GM12878 (cell line): ENCODE measurements at regions not wholly inside any gene's neighbourhood (a gene's known extent, or its start where the extent isn't known, plus 50 kb on each side); places are given as distances from the start of the nearest gene placed in this dataset.

Experiments
- ATF3 ChIP-seq: IDR thresholded peaks from 2 replicates; pipeline ENCODE4 v1.6.1; 2011; ENCODE audit warnings: low read depth, mild to moderate bottlenecking, low read length, moderate library complexity, borderline replicate concordance; ENCODE audit errors: extremely low read depth
- BCL3 ChIP-seq: IDR thresholded peaks from 2 replicates; pipeline ENCODE4 v1.6.1; 2011; ENCODE audit warnings: borderline replicate concordance, low read depth, mild to moderate bottlenecking, moderate library complexity, low read length; ENCODE audit not compliant: insufficient read depth, poor library complexity, severe bottlenecking
- BMI1 ChIP-seq: fragments of 450-650 bp; IDR thresholded peaks from 2 replicates; pipeline ENCODE4 v1.6.1; 2016; ENCODE audit warnings: mild to moderate bottlenecking, moderate library complexity, borderline replicate concordance
- CEBPB ChIP-seq, 2 experiments: fragments of 150-350 bp in 1 of 2; IDR thresholded peaks; 2 replicates each; pipeline ENCODE4 v1.6.1; 2012 to 2014; ENCODE audit warnings: low read depth in 2 of 2, low read length in 2 of 2, borderline replicate concordance in 1 of 2, inconsistent platforms in 1 of 2
- CHD4 ChIP-seq: fragments of 200-600 bp; sonication (generic); IDR thresholded peaks from 2 replicates; pipeline ENCODE4 v1.6.1; 2016; ENCODE audit warnings: mild to moderate bottlenecking
- E2F8 ChIP-seq: fragments of 450-650 bp; IDR thresholded peaks from 2 replicates; pipeline ENCODE4 v1.6.1; 2018; ENCODE audit warnings: mild to moderate bottlenecking, low read depth, moderate library complexity; ENCODE audit not compliant: partially characterized antibody
- ELK1 ChIP-seq: IDR thresholded peaks from 2 replicates; pipeline ENCODE4 v1.6.1; 2012; ENCODE audit warnings: low read depth, low read length, improper control_type of control experiment
- FOXK2 ChIP-seq: fragments of 450-650 bp; IDR thresholded peaks from 2 replicates; pipeline ENCODE4 v1.6.1; 2017; ENCODE audit warnings: mild to moderate bottlenecking, moderate library complexity
- GATAD2B ChIP-seq: fragments of 450-650 bp; conservative IDR thresholded peaks from 2 replicates; pipeline ENCODE4 v1.6.1; 2017; ENCODE audit warnings: low read depth, mild to moderate bottlenecking, moderate library complexity
- MLLT1 ChIP-seq: fragments of 450-650 bp; IDR thresholded peaks from 2 replicates; pipeline ENCODE4 v1.6.1; 2016; ENCODE audit warnings: mild to moderate bottlenecking
- MTA3 ChIP-seq: IDR thresholded peaks from 2 replicates; pipeline ENCODE4 v1.6.1; 2012; ENCODE audit warnings: low read length, inconsistent platforms, borderline replicate concordance
- MXI1 ChIP-seq: fragments of 150-350 bp; IDR thresholded peaks from 2 replicates; pipeline ENCODE4 v1.6.1; 2011; ENCODE audit warnings: low read depth, mild to moderate bottlenecking, inconsistent platforms, low read length, improper control_type of control experiment
- MYC ChIP-seq: IDR thresholded peaks from 2 replicates; pipeline ENCODE4 v1.6.1; 2011; ENCODE audit warnings: mild to moderate bottlenecking, low read length, moderate library complexity, inconsistent platforms; ENCODE audit not compliant: insufficient read depth, insufficient replicate concordance, insufficient read length, severe bottlenecking
- NR2C1 ChIP-seq: fragments of 450-650 bp; IDR thresholded peaks from 2 replicates; pipeline ENCODE4 v1.6.1; 2017; ENCODE audit warnings: antibody characterized with exemption, mild to moderate bottlenecking, moderate library complexity
- NR2C2 ChIP-seq: IDR thresholded peaks from 2 replicates; pipeline ENCODE4 v1.6.1; 2011; ENCODE audit warnings: borderline replicate concordance, low read depth; ENCODE audit not compliant: control insufficient read depth, insufficient read length
- PAX8 ChIP-seq: fragments of 450-650 bp; IDR thresholded peaks from 2 replicates; pipeline ENCODE4 v1.6.1; 2017; ENCODE audit warnings: mild to moderate bottlenecking, moderate library complexity
- PKNOX1 ChIP-seq: fragments of 450-650 bp; IDR thresholded peaks from 2 replicates; pipeline ENCODE4 v1.6.1; 2016; ENCODE audit warnings: mild to moderate bottlenecking
- POLR2AphosphoS2 ChIP-seq: IDR thresholded peaks from 2 replicates; pipeline ENCODE4 v1.6.1; 2011; ENCODE audit warnings: low read depth, mild to moderate bottlenecking, low read length, improper control_type of control experiment, moderate library complexity
- SRF ChIP-seq, 2 experiments: IDR thresholded peaks; 2 replicates each; pipeline ENCODE4 v1.6.1; 2011; ENCODE audit warnings: low read depth in 2 of 2, low read length in 2 of 2, mild to moderate bottlenecking in 1 of 2, moderate library complexity in 1 of 2
- TARDBP ChIP-seq: IDR thresholded peaks from 2 replicates; pipeline ENCODE4 v1.6.1; 2016; ENCODE audit warnings: borderline replicate concordance
- YBX1 ChIP-seq: fragments of 450-650 bp; IDR thresholded peaks from 2 replicates; pipeline ENCODE4 v1.6.1; 2016; ENCODE audit warnings: antibody characterized with exemption
- ZBED1 ChIP-seq: IDR thresholded peaks from 2 replicates; pipeline ENCODE4 v1.6.1; 2016; ENCODE audit warnings: borderline replicate concordance

- TF ChIP-seq GATAD2B, result no peak
- TF ChIP-seq MYC, result no peak
- no peak for TF ChIP-seq CEBPB (IDR thresholded peaks at IDR 0.05; ENCODE audit: borderline replicate concordance in 1 of 2, low read depth in 2 of 2, low read length in 2 of 2)
- no peak for TF ChIP-seq YBX1
- TF ChIP-seq BMI1, result no peak
- TF ChIP-seq BCL3, result no peak
- TF ChIP-seq E2F8, result no peak
- TF ChIP-seq MLLT1, result peak; percentile 47; the same call in 1 of the 2 replicates
- no peak for TF ChIP-seq FOXK2
- TF ChIP-seq ZBED1, result no peak
- TF ChIP-seq MTA3, result no peak
- no peak for TF ChIP-seq TARDBP
- no peak for TF ChIP-seq NR2C2
- no peak for TF ChIP-seq PAX8
- TF ChIP-seq ELK1, result no peak
- TF ChIP-seq SRF (IDR thresholded peaks at IDR 0.05; ENCODE audit: low read depth in 2 of 2, low read length in 2 of 2), result no peak
- no peak for TF ChIP-seq POLR2AphosphoS2
- TF ChIP-seq PKNOX1, result peak; percentile 45; the same call in 1 of the 2 replicates
- TF ChIP-seq MXI1, result no peak
- TF ChIP-seq CHD4, result no peak
- no peak for TF ChIP-seq NR2C1
- no peak for TF ChIP-seq ATF3
Measured at GRCh38 chr11:130636722-130637464, 188.4 kb downstream of the ADAMTS15 start (continued).
